GM12878 (cell line): ENCODE measurements at regions not wholly inside any gene's neighbourhood (a gene's known extent, or its start where the extent isn't known, plus 50 kb on each side); places are given as distances from the start of the nearest gene placed in this dataset.
A peak's percentile ranks its signal among the peaks of the same experiment; 100 is the strongest.

Source experiments
- ATAC-seq: fragments of 200-7000 bp; cut with Tn5 transposase; 3 replicates; pipeline ENCODE4 v1.9.1; 2020; ENCODE audit warnings: mild to moderate bottlenecking, moderate library complexity
- BruUV-seq: library from RNA; stranded (reverse); fragments of 400-500 nt; replicated peaks from 2 replicates; lab custom pipeline; 2021; lab: Mats Ljungman, UMichigan
- CTCF ChIA-PET: fragments of 300-600 bp; sonication (Branson Sonifier 250); formaldehyde crosslinking; extraction: SDS; loops from one replicate; lab custom pipeline; 2021; ENCODE audit warnings: inconsistent platforms; lab: Yijun Ruan, JAX
- POLR2A ChIA-PET: fragments of 350-600 bp; formaldehyde crosslinking; extraction: SDS; loops from one replicate; lab custom pipeline; 2021; ENCODE audit warnings: inconsistent platforms; lab: Charles Lee
- RAD21 ChIA-PET: fragments of 300-600 bp; sonication (Branson Sonifier 250); formaldehyde crosslinking; loops from one replicate; lab custom pipeline; 2023; ENCODE audit warnings: antibody characterized with exemption; ENCODE audit not compliant: unreplicated experiment; lab: Charles Lee
- SMC1A ChIA-PET: fragments of 300-600 bp; sonication (Branson Sonifier 250); formaldehyde crosslinking; loops from one replicate; lab custom pipeline; 2023; ENCODE audit not compliant: unreplicated experiment, uncharacterized antibody; lab: Charles Lee
- DNase-seq: peaks from one replicate; pipeline ENCODE4 v3.0.0-alpha.2; 2011; ENCODE audit warnings: low read depth, low spot score
- FAIRE-seq: peaks from 3 replicates; lab custom pipeline; 2011; peaks lifted over from hg19 to GRCh38; lab: Jason Lieb, UNC
- H2AFZ ChIP-seq: 2 replicates; pipeline ENCODE4 v1.6.0; 2011; ENCODE audit warnings: low read depth, low read length, control low read depth; ENCODE audit not compliant: control insufficient read depth
- H3K27ac ChIP-seq: 2 replicates; pipeline ENCODE4 v1.5.1; 2011; ENCODE audit warnings: control low read depth; ENCODE audit not compliant: control insufficient read depth, insufficient read depth
- H3K27me3 ChIP-seq, 2 experiments: replicated peaks in 1 of 2; 2 replicates each; pipeline versions ENCODE4 v1.6.0 to v1.6.1; 2011; ENCODE audit warnings: low read length in 1 of 2; ENCODE audit not compliant: control insufficient read depth in 2 of 2, insufficient read depth in 2 of 2
- H3K36me3 ChIP-seq, 2 experiments: 2 replicates each; pipeline ENCODE4 v1.5.1; 2011; ENCODE audit warnings: low read length in 1 of 2; ENCODE audit not compliant: control insufficient read depth in 2 of 2, insufficient read depth in 2 of 2
- H3K4me1 ChIP-seq: 2 replicates; pipeline ENCODE4 v1.6.1; 2011; ENCODE audit warnings: mild to moderate bottlenecking, low read length, moderate library complexity, mixed read lengths; ENCODE audit not compliant: control insufficient read depth, insufficient read depth
- H3K4me2 ChIP-seq: 2 replicates; pipeline ENCODE4 v1.6.0; 2011; ENCODE audit warnings: control low read depth; ENCODE audit not compliant: control insufficient read depth, insufficient read depth
- H3K4me3 ChIP-seq: fragments of 200-600 bp; sonication (generic); 2 replicates; pipeline ENCODE4 v1.5.1; 2016
- H3K79me2 ChIP-seq: 2 replicates; pipeline ENCODE4 v1.6.0; 2011; ENCODE audit warnings: low read length; ENCODE audit not compliant: control insufficient read depth, insufficient read depth
- H3K9ac ChIP-seq: 2 replicates; pipeline ENCODE4 v1.8.0; 2011; ENCODE audit warnings: low read length, control low read depth, mixed read lengths; ENCODE audit not compliant: control insufficient read depth, insufficient read depth
- H3K9me3 ChIP-seq: replicated peaks from 3 replicates; pipeline ENCODE4 v1.5.1; 2011; ENCODE audit warnings: mild to moderate bottlenecking, low read length; ENCODE audit not compliant: control insufficient read depth, insufficient read depth
- H4K20me1 ChIP-seq: 2 replicates; pipeline ENCODE4 v1.6.0; 2011; ENCODE audit not compliant: control insufficient read depth, insufficient read depth
- ATF7 ChIP-seq: fragments of 450-650 bp; IDR thresholded peaks from 2 replicates; pipeline ENCODE4 v1.6.1; 2016; ENCODE audit warnings: low read depth, mild to moderate bottlenecking
- CHD4 ChIP-seq: fragments of 200-600 bp; sonication (generic); IDR thresholded peaks from 2 replicates; pipeline ENCODE4 v1.6.1; 2016; ENCODE audit warnings: mild to moderate bottlenecking
- CREM ChIP-seq: IDR thresholded peaks from 2 replicates; pipeline ENCODE4 v1.6.1; 2014; ENCODE audit warnings: antibody characterized with exemption, low read depth
- FOS ChIP-seq: IDR thresholded peaks from 3 replicates; pipeline ENCODE4 v1.6.1; 2011; ENCODE audit warnings: borderline replicate concordance; ENCODE audit not compliant: insufficient read length; ENCODE audit errors: extremely low read depth
- POLR2A ChIP-seq: IDR thresholded peaks from 2 replicates; pipeline ENCODE4 v1.6.1; 2011; ENCODE audit warnings: low read depth, mild to moderate bottlenecking, low read length
- RAD51 ChIP-seq: fragments of 450-650 bp; IDR thresholded peaks from 2 replicates; pipeline ENCODE4 v1.6.1; 2016; ENCODE audit warnings: moderate library complexity, mild to moderate bottlenecking, inconsistent platforms
- RBBP5 ChIP-seq: fragments of 200-600 bp; sonication (generic); conservative IDR thresholded peaks from 2 replicates; pipeline ENCODE4 v1.6.1; 2016
- RELA ChIP-seq: fragments of 450-650 bp; IDR thresholded peaks from 2 replicates; pipeline ENCODE4 v1.8.0; 2014; ENCODE audit warnings: borderline replicate concordance; ENCODE audit not compliant: partially characterized antibody
- SMAD5 ChIP-seq: IDR thresholded peaks from 2 replicates; pipeline ENCODE4 v1.6.1; 2016; ENCODE audit warnings: antibody characterized with exemption, low read depth
- SP1 ChIP-seq: IDR thresholded peaks from one replicate; pipeline ENCODE4 v1.6.1; 2011; ENCODE audit warnings: low read depth, low read length
- TCF7 ChIP-seq: IDR thresholded peaks from 2 replicates; pipeline ENCODE4 v1.6.1; 2014; ENCODE audit warnings: antibody characterized with exemption, borderline replicate concordance
- ZNF207 ChIP-seq: fragments of 450-650 bp; IDR thresholded peaks from 2 replicates; pipeline ENCODE4 v1.6.1; 2014; ENCODE audit warnings: antibody characterized with exemption, mild to moderate bottlenecking, borderline replicate concordance
- WGBS: methylation state at CpG from one replicate; pipeline ENCODE4 v1.1.6; 2016; ENCODE audit warnings: low lambda C conversion rate; ENCODE audit not compliant: insufficient replicate concordance, insufficient coverage; ENCODE audit errors: missing lambda C conversion rate; 5-methylcytosine and 5-hydroxymethylcytosine counted together
- in situ Hi-C: fragments of 300-500 bp; cut with MboI; formaldehyde crosslinking; loops from 9 replicates; pipeline ENCODE4 v1.14.3; 2018; ENCODE audit warnings: mixed read lengths
- intact Hi-C: fragments of 100-400 bp; cut with micrococcal nuclease; formaldehyde crosslinking; loops from one replicate; pipeline ENCODE4 v1.14.2; 2022; ENCODE audit not compliant: unreplicated experiment
- TF ChIP-seq, protein P1 (sequence below): IDR thresholded peaks from 2 replicates; pipeline ENCODE4 v1.6.1; 2012; ENCODE audit warnings: low read depth, low read length, improper control_type of control experiment

DNA sequence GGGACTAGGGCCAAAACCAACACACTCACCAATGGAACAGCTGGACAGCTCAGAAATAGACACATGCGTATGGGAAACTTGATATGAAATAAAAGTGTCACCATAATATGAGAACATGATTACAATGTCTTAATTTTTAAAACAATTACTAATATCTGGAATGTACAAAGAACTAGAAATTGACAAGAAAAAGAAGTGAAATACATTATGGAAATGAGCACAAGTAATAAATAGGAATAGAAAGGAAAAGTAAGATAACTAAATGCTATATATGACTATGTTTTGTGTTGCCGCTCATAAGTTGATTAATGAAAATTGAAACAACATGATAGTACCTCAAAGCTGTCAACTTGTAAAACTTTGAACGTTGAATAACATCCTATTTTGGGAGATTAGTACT, 801.1 kb downstream of the SLITRK5 start (continued):
- no peak; the same call in 1 of the 2 replicates for TF ChIP-seq CREM
- TF ChIP-seq POLR2A, result no peak
- TF ChIP-seq ATF7, result 0 out of 2 replicates have a peak, but pooled peaks have one; percentile 20

DNA sequence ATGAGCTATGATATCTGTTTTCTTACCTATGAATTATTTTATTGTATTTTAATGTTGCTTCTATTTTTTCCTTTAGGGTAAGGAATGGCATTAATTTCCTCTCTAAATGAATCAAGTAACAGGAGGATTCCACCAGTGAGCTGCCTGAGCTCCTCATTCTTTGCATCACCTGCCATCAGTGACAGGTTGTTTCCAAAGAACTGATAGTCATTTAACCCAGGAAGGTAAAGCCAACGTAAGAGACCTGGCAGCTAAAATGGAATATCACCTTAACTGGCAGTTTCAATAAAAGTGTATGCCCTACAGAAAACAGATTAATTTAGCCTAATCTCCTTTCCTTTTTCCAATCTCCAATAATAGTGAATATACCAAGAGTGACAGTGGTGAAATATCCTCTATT, 812.0 kb downstream of the SLITRK5 start:
- WGBS, result 29% methylated on average over 1 of the region's 1 CpG
- Histone ChIP-seq H3K27me3 (no peaks in the 10 kb centered on the region), H3K27ac (no peak overlapping the region), H3K4me2 (no peak overlapping the region), H4K20me1 (no peaks in the 10 kb centered on the region)
- BruUV-seq, result no TSS peak
- intact Hi-C loops, result no loop called here
- in situ Hi-C loops, result no loop called here
- TF ChIP-seq FOS (no peak), RBBP5 (no peak), RELA (no peak), ATF7 (no peak), SMAD5 (no peak), CHD4 (no peak), ZNF207 (no peak), TCF7 (no peak), RAD51 (no peak), SP1 (no peak)
- TF ChIP-seq, protein P1, sequence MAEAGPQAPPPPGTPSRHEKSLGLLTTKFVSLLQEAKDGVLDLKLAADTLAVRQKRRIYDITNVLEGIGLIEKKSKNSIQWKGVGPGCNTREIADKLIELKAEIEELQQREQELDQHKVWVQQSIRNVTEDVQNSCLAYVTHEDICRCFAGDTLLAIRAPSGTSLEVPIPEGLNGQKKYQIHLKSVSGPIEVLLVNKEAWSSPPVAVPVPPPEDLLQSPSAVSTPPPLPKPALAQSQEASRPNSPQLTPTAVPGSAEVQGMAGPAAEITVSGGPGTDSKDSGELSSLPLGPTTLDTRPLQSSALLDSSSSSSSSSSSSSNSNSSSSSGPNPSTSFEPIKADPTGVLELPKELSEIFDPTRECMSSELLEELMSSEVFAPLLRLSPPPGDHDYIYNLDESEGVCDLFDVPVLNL, result no peak
- TF ChIP-seq, all 136 proteins: peak for 0
- DNase-seq (no peak), ATAC-seq (no peak), FAIRE-seq (no peak)
- Histone ChIP-seq H2AFZ (no peak overlapping the region), H3K4me3 (no peak overlapping the region), H3K9me3 (no peaks in the 10 kb centered on the region; the same call in 2 of the 3 replicates), H3K79me2 (no peaks in the 10 kb centered on the region), H3K36me3 (no peaks in the 10 kb centered on the region), H3K4me1 (no peaks in the 10 kb centered on the region), H3K9ac (no peak overlapping the region)
- POLR2A ChIA-PET, result no interaction called here
- RAD21 ChIA-PET, result no interaction called here
- CTCF ChIA-PET, result interaction anchor here (0.7 kb wide), 1 partner anchor 47 kb away, joined by 3 read pairs; no protein-coding TSS in a partner anchor
- SMC1A ChIA-PET, result no interaction called here
